Heart left ventricle (tissue), 16 donors: ENCODE measurements at regions not wholly inside any gene's neighbourhood (a gene's known extent, or its start where the extent isn't known, plus 50 kb on each side); places are given as distances from the start of the nearest gene placed in this dataset.
A peak's percentile ranks its signal among the peaks of the same experiment; 100 is the strongest.

Experiments used
- ATAC-seq, 4 donors: fragments of 200-7000 bp; cut with Tn5 transposase; one replicate each; pipeline ENCODE4 v1.9.1; 2020 to 2022; ENCODE audit warnings: moderate library complexity in 4 of 4, mild to moderate bottlenecking in 3 of 4, moderate number of reproducible peaks in 1 of 4
- DNase-seq, 5 donors: peaks; one replicate each; pipeline ENCODE4 v3.0.0-alpha.2; 2020
- H3K27ac ChIP-seq, 12 donors: fragments of 200-600 bp; sonication (generic) in 4 of 12; one replicate each; pipeline versions ENCODE4 v1.5.0 to v1.8.0; 2016 to 2022; ENCODE audit warnings: mild to moderate bottlenecking in 2 of 12
- H3K27me3 ChIP-seq, 9 donors: fragments of 200-600 bp; sonication (generic) in 2 of 9; one replicate each; pipeline versions ENCODE4 v1.5.1 to v1.8.0; 2016 to 2022; ENCODE audit warnings: mild to moderate bottlenecking in 3 of 9
- H3K36me3 ChIP-seq, 9 donors: fragments of 200-600 bp; sonication (generic) in 2 of 9; one replicate each; pipeline versions ENCODE4 v1.5.0 to v1.8.0; 2018 to 2022; ENCODE audit warnings: mild to moderate bottlenecking in 2 of 9
- H3K4me1 ChIP-seq, 12 donors: fragments of 200-600 bp; sonication (generic) in 4 of 12; one replicate each; pipeline versions ENCODE4 v1.5.0 to v1.8.0; 2016 to 2022; ENCODE audit warnings: mild to moderate bottlenecking in 3 of 12
- H3K4me3 ChIP-seq, 12 donors: fragments of 200-600 bp; sonication (generic) in 4 of 12; one replicate each; pipeline versions ENCODE4 v1.5.0 to v1.8.0; 2017 to 2022; ENCODE audit warnings: mild to moderate bottlenecking in 9 of 12, moderate library complexity in 4 of 12
- H3K9me3 ChIP-seq, 12 donors: fragments of 200-600 bp; sonication (generic) in 4 of 12; one replicate each; pipeline versions ENCODE4 v1.5.0 to v1.8.0; 2016 to 2022; ENCODE audit warnings: mild to moderate bottlenecking in 1 of 12
- CTCF ChIP-seq, 12 donors: fragments of 200-600 bp; sonication (generic) in 4 of 12; IDR thresholded peaks; one replicate each; pipeline versions ENCODE4 v1.5.0 to v1.8.0; 2018 to 2022; ENCODE audit warnings: antibody characterized with exemption in 12 of 12, mild to moderate bottlenecking in 5 of 12
- POLR2A ChIP-seq, 2 donors: fragments of 450-650 bp; IDR thresholded peaks; one replicate each; pipeline ENCODE4 v1.6.1; 2017; ENCODE audit warnings: antibody characterized with exemption in 2 of 2, mild to moderate bottlenecking in 2 of 2, moderate library complexity in 2 of 2
- WGBS, 4 donors: extraction: QIAGEN DNeasy Blood & Tissue Kit in 2 of 4; methylation state at CpG; one replicate each; pipeline versions ENCODE4 v1.1.5 to v1.1.7; 2013 to 2018; 5-methylcytosine and 5-hydroxymethylcytosine counted together
- intact Hi-C, 10 donors: fragments of 100-400 bp; cut with DNase I; formaldehyde crosslinking; loops; one replicate each; pipeline versions ENCODE4 v1.11.1 to v1.14.2; 2022
- donor health status: ischemic (EF 13 %, LVEDD 7.1; RV severe dilation, severe dysfunction).
- donor health status: healthy with polysubstance abuse.
- donor health status: DM: no; HTN: yes; CAD: no.
- donor health status: DM: no; HTN: no; CAD: no.
- donor health status: ischemic (EF 25% LVEDD 6.9; RV normal size, moderate dysfunction).
- donor health status: ischemic (EF 25% LVEDD 5.7; RV mildly dilated, moderate dysfunction).
- donor health status: healthy.
- donor health status: DM: yes; HTN: yes; CAD: no.
- donor health status: ischemic (EF 35%, LVEDD 5.7; RV mildly dilated, moderate dysfunction).
- donor health status: nonischemic (EF 11% LVEDD 7.7; RV severe dilation, severe dysfunction).
- donor health status: DM: yes; HTN: yes; CAD: no.
- donor health status: PGD.
- donor health status: ischemic (EF 29% LVEDD 5.4; RV normal size, mild dysfunction).
- donor health status: nonischemic (EF 23%, LVEDD 6.1; RV moderate dilation, normal function).

DNA sequence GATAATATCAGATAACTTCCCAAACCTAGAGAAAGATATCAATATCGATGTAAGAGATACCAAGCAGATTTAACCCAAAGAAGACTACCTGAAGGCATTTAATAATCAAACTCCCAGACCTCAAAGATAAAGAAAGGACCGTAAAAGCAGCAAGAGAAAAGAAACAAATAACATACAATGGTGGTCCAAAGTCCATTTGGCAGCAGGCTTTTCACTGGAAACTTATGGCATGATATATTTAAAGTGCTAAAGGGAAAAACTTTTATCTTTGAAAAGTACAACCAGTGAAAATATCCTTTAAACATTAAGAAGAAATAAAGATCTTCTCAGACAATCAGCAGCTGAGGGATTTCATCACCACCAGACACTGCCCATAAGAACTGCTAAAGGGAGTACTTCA lies 812.7 kb upstream of the ADAMTS5 start:
- 83 to 90% (median 88%) methylated on average over 2 of the region's 2 CpGs for WGBS, 4 donors
- no peak for ATAC-seq
- no peaks in the 10 kb centered on the region for H3K27me3 ChIP-seq
- intact Hi-C loops: loop anchor here in 1 of 10 donors (10.0 kb wide), 1 partner anchor 935 kb away; the partner anchor contains the start of gene ADAMTS1
- no peak overlapping the region for H3K4me3 ChIP-seq
- DNase-seq: no peak
- peaks cover 0 to 12% (median 0%) of the 10 kb centered on the region in 12 donors for H3K9me3 ChIP-seq
- TF ChIP-seq CTCF (IDR thresholded peaks at IDR 0.05): no peak
- TF ChIP-seq POLR2A (IDR thresholded peaks at IDR 0.05): no peak
- peaks cover 0 to 4% (median 0%) of the 10 kb centered on the region in 12 donors for H3K4me1 ChIP-seq
- H3K27ac ChIP-seq: no peak overlapping the region
- no peaks in the 10 kb centered on the region for H3K36me3 ChIP-seq

- intact Hi-C loops: loop anchor here in 1 of 10 donors (10.0 kb wide), 1 partner anchor 932 kb away; the partner anchor contains the start of gene ADAMTS1
- 36 to 51% (median 42%) methylated on average over 7 to 9 of the region's 9 CpGs for WGBS, 4 donors
- DNase-seq (peak in 4 of 5 donors; percentile 27 to 53 (median 34)), ATAC-seq (peak in 3 of 4 donors; percentile 20 to 50 (median 20))
- TF ChIP-seq CTCF (IDR thresholded peaks at IDR 0.05): no peak
- TF ChIP-seq POLR2A (IDR thresholded peaks at IDR 0.05): no peak
- Histone ChIP-seq H3K27me3 (no peaks in the 10 kb centered on the region), H3K27ac (no peak overlapping the region), H3K36me3 (no peaks in the 10 kb centered on the region), H3K4me3 (no peak overlapping the region), H3K4me1 (peaks cover 0 to 16% (median 2%) of the 10 kb centered on the region in 12 donors), H3K9me3 (no peaks in the 10 kb centered on the region)
Measured at GRCh38 chr21:27776925-27777553, 810.2 kb upstream of the ADAMTS5 start.

GRCh38 chr21:27772816-27773215 lies 805.9 kb upstream of the ADAMTS5 start:
- ATAC-seq: no peak
- H3K36me3 ChIP-seq: no peaks in the 10 kb centered on the region
- no peak overlapping the region for H3K4me3 ChIP-seq
- no peaks in the 10 kb centered on the region for H3K9me3 ChIP-seq
- no peaks in the 10 kb centered on the region for H3K27me3 ChIP-seq
- peak overlapping the region in 4 of 12 donors; percentile 5 to 26 (median 6) for H3K27ac ChIP-seq
- intact Hi-C loops: loop anchor here in 1 of 10 donors (10.0 kb wide), 1 partner anchor 928 kb away; the partner anchor contains the start of gene ADAMTS1
- TF ChIP-seq POLR2A (IDR thresholded peaks at IDR 0.05) (no peak), CTCF (IDR thresholded peaks at IDR 0.05) (no peak)
- DNase-seq: no peak
- peaks cover 0 to 23% (median 2%) of the 10 kb centered on the region in 12 donors for H3K4me1 ChIP-seq

DNA sequence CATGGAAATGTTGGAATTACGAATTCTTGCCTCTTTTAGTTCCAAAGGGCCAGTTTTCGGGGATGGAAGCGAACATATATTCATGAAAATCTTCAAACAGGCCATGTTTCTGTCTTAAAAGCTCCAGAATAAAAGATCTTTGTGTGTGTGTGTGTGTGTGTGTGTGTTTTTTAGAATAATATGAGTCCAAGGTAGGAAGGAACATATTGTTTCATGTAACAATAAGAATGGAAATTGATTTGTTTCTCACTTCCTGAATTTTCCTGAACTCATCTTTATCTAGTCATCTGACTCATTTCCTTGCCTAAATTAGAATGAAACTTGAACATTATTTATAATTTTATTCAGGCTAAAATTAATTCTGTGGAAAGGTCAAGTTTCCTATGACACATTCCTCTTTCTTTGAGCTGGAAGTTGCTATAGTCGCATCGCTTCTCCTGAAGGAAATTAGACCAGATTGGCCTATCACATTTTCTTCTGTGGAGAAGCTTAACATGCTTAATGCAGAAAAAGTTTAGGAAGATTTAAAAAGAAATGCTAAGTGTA lies 805.1 kb upstream of the ADAMTS5 start:
- no peaks in the 10 kb centered on the region for H3K36me3 ChIP-seq
- DNase-seq: no peak
- no peak overlapping the region for H3K4me3 ChIP-seq
- no peaks in the 10 kb centered on the region for H3K27me3 ChIP-seq
- peak overlapping the region in 10 of 12 donors; percentile 3 to 71 (median 42) for H3K27ac ChIP-seq
- ATAC-seq: peak in 2 of 4 donors; percentile 18 to 48
- TF ChIP-seq CTCF (IDR thresholded peaks at IDR 0.05): no peak
- no peak for TF ChIP-seq POLR2A (IDR thresholded peaks at IDR 0.05)
- peaks cover 0 to 23% (median 2%) of the 10 kb centered on the region in 12 donors for H3K4me1 ChIP-seq
- intact Hi-C loops: loop anchor here in 1 of 10 donors (10.0 kb wide), 1 partner anchor 927 kb away; the partner anchor contains the start of gene ADAMTS1
- no peaks in the 10 kb centered on the region for H3K9me3 ChIP-seq
- WGBS, 4 donors: 65 to 72% (median 69%) methylated on average over 5 of the region's 5 CpGs
